BJ (cell line): ENCODE measurements at regions not wholly inside any gene's neighbourhood (a gene's known extent, or its start where the extent isn't known, plus 50 kb on each side); places are given as distances from the start of the nearest gene placed in this dataset.

Experiments used
- CTCF ChIA-PET: fragments of 350-600 bp; formaldehyde crosslinking; extraction: SDS; loops from one replicate; lab custom pipeline; 2021; ENCODE audit warnings: antibody characterized with exemption, inconsistent platforms; lab: Yijun Ruan, JAX
- POLR2A ChIA-PET: fragments of 300-600 bp; sonication (Branson Sonifier 250); formaldehyde crosslinking; extraction: SDS; loops from one replicate; lab custom pipeline; 2021; ENCODE audit warnings: antibody characterized with exemption; lab: Charles Lee
- DNase-seq: peaks from one replicate; pipeline ENCODE4 v3.0.0-alpha.2; 2011; ENCODE audit warnings: low read depth
- H3K27me3 ChIP-seq: 2 replicates; pipeline ENCODE4 v1.6.0; 2011; ENCODE audit warnings: low read length; ENCODE audit not compliant: control insufficient read depth, insufficient read depth
- H3K36me3 ChIP-seq: 2 replicates; pipeline ENCODE4 v1.5.1; 2011; ENCODE audit warnings: low read length; ENCODE audit not compliant: control insufficient read depth, insufficient read depth
- H3K4me3 ChIP-seq: 2 replicates; pipeline ENCODE4 v1.5.1; 2011; ENCODE audit warnings: low read depth, mild to moderate bottlenecking, control low read depth, low read length
- TF ChIP-seq, protein P1 (sequence below): IDR thresholded peaks from 2 replicates; pipeline ENCODE4 v1.5.1; 2011; ENCODE audit warnings: low read depth, mild to moderate bottlenecking, control low read depth, inconsistent platforms, low read length, moderate library complexity; ENCODE audit not compliant: insufficient read depth

DNA sequence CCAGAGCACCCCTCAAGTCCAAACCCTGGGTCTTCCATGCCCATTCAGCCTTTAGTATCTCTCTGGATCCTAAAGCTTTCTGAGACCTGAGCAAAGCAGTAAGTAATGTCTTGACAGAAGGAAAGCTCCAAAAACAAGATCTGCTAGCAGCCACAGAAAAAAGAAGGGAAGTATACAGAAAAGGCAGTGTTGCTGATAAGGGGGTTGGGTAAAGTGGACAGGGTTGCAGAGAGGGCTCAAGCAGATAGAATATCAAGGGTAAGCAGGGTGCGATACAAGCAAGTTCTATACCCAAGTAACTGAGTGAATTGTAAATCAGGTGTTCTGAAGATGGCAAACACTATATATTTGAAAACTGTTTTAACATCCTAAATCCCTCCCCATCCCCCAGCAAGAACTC is 113.4 kb upstream of the CARMIL1 start:
- CTCF ChIA-PET, result interaction anchor here (0.7 to 3.7 kb wide), 2 partner anchors 9 to 21 kb away, joined by 3 to 12 read pairs; no protein-coding TSS in a partner anchor
- POLR2A ChIA-PET, result no interaction called here
- TF ChIP-seq, protein P1, sequence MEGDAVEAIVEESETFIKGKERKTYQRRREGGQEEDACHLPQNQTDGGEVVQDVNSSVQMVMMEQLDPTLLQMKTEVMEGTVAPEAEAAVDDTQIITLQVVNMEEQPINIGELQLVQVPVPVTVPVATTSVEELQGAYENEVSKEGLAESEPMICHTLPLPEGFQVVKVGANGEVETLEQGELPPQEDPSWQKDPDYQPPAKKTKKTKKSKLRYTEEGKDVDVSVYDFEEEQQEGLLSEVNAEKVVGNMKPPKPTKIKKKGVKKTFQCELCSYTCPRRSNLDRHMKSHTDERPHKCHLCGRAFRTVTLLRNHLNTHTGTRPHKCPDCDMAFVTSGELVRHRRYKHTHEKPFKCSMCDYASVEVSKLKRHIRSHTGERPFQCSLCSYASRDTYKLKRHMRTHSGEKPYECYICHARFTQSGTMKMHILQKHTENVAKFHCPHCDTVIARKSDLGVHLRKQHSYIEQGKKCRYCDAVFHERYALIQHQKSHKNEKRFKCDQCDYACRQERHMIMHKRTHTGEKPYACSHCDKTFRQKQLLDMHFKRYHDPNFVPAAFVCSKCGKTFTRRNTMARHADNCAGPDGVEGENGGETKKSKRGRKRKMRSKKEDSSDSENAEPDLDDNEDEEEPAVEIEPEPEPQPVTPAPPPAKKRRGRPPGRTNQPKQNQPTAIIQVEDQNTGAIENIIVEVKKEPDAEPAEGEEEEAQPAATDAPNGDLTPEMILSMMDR, result no peak
- H3K36me3 ChIP-seq, result no peaks in the 10 kb centered on the region
- H3K4me3 ChIP-seq, result no peak overlapping the region
- DNase-seq, result no peak
- H3K27me3 ChIP-seq, result no peaks in the 10 kb centered on the region

DNA sequence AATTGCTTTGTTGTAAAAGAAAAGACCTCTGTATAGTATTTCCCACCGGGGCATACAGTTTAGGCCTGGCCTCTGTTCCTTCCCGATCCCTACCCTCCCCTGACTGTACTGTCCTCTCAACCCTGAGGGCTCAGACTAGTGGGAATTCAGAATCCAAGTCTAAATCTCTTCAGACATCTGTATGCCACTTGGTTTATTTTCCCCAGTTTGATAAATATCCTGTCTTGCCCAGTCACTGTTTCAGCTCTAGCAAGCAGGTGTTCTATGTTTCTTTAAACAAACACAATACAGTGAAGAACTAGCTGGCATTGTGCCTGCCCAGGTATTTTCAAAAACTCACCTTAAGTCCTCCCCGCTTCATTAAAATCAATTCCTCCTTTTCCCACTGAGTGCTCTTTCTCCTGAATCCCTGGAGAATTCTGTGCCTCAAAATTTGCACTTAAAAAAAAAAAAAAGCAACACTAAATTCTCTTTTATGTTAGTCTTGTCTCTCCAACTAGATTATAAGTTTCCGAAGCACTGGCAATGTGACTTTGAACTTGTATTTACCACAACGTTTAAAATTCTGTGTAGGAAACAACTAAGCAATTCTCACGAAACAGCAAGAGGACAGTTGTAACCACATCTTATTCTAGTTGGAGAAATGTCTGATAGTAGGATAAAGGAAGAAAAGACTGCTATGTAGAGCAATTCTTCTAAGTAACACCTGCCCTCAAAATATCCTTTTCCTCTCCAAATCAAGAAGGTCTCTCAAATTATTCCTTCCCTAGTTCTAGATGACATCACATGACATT is 112.0 kb upstream of the CARMIL1 start:
- Histone ChIP-seq H3K4me3 (no peak overlapping the region), H3K27me3 (no peaks in the 10 kb centered on the region), H3K36me3 (no peaks in the 10 kb centered on the region)
- TF ChIP-seq, protein P1, result no peak
- POLR2A ChIA-PET, result no interaction called here
- DNase-seq, result no peak
- CTCF ChIA-PET, result interaction anchor here (3.7 kb wide), 1 partner anchor 10 kb away, joined by 12 read pairs; no protein-coding TSS in a partner anchor

DNA sequence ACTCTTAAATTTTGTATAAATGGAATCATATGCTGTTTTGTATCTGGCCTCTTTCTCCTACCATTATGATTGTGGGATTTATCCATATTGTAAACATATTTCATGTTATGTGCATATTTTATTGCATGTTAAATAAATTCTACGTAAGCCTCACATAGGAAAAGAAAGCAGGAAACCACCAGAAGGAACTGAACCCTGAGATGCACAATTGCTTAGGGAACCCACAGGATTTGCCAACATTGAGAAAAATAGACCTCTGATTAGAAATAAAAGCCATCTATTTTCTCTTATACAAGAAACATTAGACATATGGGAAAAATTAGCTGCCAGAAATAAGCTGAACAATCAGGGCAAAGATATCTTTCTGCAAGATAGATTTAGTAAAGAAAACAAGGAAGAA is 111.2 kb upstream of the CARMIL1 start:
- CTCF ChIA-PET, result interaction anchor here (0.6 to 3.7 kb wide), 2 partner anchors 11 to 95 kb away, joined by 4 to 12 read pairs; no protein-coding TSS in a partner anchor
- no peak overlapping the region for H3K4me3 ChIP-seq
- DNase-seq, result no peak

DNA sequence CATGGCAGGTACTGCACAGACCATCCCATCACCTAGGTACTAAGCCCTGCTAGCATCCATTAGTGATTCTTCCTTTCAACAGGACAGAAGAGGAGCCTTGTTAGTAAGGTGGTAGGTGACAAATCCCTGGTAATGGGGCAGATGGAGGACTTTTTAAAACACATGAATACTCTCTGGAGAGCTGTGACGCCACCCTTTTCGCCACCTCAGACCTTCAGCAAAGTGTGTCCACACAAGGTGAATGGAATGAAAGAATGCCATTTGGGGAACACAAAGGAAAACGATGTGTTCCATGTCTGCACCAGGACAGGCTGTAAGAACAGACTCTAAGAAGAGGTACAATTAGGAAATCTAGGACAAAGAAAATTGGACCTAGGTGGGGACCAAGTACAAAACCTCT is 110.5 kb upstream of the CARMIL1 start:
- no peaks in the 10 kb centered on the region for H3K27me3 ChIP-seq
- ChIA-PET CTCF (interaction anchor here (3.7 kb wide), 1 partner anchor 11 kb away, joined by 12 read pairs; no protein-coding TSS in a partner anchor), POLR2A (no interaction called here)
- no peak overlapping the region for H3K4me3 ChIP-seq
- no peak for DNase-seq
- TF ChIP-seq, protein P1, result no peak
- H3K36me3 ChIP-seq, result no peaks in the 10 kb centered on the region

More for the DNA sequence above, 111.2 kb upstream of the CARMIL1 start:
- H3K27me3 ChIP-seq, result no peaks in the 10 kb centered on the region
- POLR2A ChIA-PET, result no interaction called here
- no peaks in the 10 kb centered on the region for H3K36me3 ChIP-seq
- TF ChIP-seq, protein P1, result no peak

DNA sequence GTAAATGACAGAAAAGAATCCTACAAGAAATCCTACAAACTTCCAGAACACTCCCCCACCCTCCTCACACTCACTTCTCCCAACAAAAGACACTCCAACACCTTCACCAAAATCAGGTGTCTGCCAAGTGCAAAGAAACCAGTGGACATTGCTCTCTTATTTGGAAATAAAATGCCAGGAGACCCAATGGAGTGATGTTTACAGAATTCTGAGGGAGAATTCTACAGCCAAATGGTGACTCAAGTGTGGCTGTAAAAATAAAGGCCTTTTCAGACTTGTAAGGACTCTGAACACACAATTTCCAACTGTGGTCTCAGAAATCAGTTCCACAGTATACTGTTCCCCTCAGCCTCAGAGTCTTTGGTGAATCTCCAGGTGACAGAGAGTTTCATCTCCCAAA is 109.6 kb upstream of the CARMIL1 start:
- ChIA-PET POLR2A (no interaction called here), CTCF (no interaction called here)
- no peak for DNase-seq
- H3K4me3 ChIP-seq, result no peak overlapping the region
- no peaks in the 10 kb centered on the region for H3K36me3 ChIP-seq
- TF ChIP-seq, protein P1, result no peak
- H3K27me3 ChIP-seq, result no peaks in the 10 kb centered on the region
